Cardiac muscle cell (in vitro differentiated cells and primary cell): ENCODE measurements at regions not wholly inside any gene's neighbourhood (a gene's known extent, or its start where the extent isn't known, plus 50 kb on each side); places are given as distances from the start of the nearest gene placed in this dataset.

Experiments used
- DNase-seq, 2 donors: peaks; one replicate each; pipeline versions ENCODE4 v3.0.0 to v3.0.0-alpha.2; 2010 to 2017; ENCODE audit warnings: low read depth in 1 of 2, low spot score in 1 of 2
- H3K27ac ChIP-seq: fragments of 200-600 bp; sonication (generic); 2 replicates; pipeline ENCODE4 v1.5.1; 2016
- H3K27me3 ChIP-seq: fragments of 200-600 bp; sonication (generic); 2 replicates; pipeline ENCODE4 v1.6.0; 2016; ENCODE audit warnings: control low read depth
- H3K36me3 ChIP-seq: fragments of 200-600 bp; sonication (generic); 2 replicates; pipeline ENCODE4 v1.5.1; 2016; ENCODE audit warnings: control low read depth
- H3K4me1 ChIP-seq: fragments of 200-600 bp; sonication (generic); 2 replicates; pipeline ENCODE4 v1.8.1; 2017; ENCODE audit warnings: low read depth, mild to moderate bottlenecking, mixed run types
- H3K4me3 ChIP-seq: fragments of 200-600 bp; sonication (generic); 2 replicates; pipeline ENCODE4 v1.5.1; 2016; ENCODE audit warnings: mild to moderate bottlenecking
- H3K9me3 ChIP-seq: fragments of 200-600 bp; sonication (generic); 2 replicates; pipeline ENCODE4 v1.5.1; 2017; ENCODE audit warnings: low read depth, mild to moderate bottlenecking, control low read depth
- TF ChIP-seq, protein P1 (sequence below): IDR thresholded peaks from 2 replicates; pipeline ENCODE4 v1.5.1; 2012; ENCODE audit warnings: low read depth, mild to moderate bottlenecking, low read length

DNA sequence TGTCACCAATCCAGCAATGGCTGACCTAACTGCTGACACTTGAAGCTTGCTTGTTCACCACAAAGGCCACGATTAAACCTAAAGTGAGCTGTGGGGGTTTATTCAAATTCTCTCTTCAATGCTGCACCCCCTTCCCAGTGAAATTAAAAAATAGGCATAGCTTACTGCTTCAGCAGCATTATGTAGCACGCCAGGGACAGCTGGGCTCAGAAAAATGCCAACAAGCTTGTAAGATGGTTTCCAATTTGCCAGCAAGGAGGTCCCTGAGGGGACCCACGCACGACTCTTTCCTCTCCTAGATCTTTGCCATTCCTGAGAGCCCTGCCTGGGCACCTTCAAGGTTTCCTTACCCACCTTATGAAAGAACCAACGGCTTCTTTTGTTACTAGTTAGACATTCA lies 113.5 kb upstream of the CDH4 start:
- no peak for DNase-seq
- Histone ChIP-seq H3K9me3 (no peaks in the 10 kb centered on the region), H3K27me3 (no peaks in the 10 kb centered on the region), H3K4me3 (no peak overlapping the region), H3K27ac (no peak overlapping the region), H3K36me3 (no peaks in the 10 kb centered on the region), H3K4me1 (no peaks in the 10 kb centered on the region)
- TF ChIP-seq, protein P1, sequence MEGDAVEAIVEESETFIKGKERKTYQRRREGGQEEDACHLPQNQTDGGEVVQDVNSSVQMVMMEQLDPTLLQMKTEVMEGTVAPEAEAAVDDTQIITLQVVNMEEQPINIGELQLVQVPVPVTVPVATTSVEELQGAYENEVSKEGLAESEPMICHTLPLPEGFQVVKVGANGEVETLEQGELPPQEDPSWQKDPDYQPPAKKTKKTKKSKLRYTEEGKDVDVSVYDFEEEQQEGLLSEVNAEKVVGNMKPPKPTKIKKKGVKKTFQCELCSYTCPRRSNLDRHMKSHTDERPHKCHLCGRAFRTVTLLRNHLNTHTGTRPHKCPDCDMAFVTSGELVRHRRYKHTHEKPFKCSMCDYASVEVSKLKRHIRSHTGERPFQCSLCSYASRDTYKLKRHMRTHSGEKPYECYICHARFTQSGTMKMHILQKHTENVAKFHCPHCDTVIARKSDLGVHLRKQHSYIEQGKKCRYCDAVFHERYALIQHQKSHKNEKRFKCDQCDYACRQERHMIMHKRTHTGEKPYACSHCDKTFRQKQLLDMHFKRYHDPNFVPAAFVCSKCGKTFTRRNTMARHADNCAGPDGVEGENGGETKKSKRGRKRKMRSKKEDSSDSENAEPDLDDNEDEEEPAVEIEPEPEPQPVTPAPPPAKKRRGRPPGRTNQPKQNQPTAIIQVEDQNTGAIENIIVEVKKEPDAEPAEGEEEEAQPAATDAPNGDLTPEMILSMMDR, result no peak

DNA sequence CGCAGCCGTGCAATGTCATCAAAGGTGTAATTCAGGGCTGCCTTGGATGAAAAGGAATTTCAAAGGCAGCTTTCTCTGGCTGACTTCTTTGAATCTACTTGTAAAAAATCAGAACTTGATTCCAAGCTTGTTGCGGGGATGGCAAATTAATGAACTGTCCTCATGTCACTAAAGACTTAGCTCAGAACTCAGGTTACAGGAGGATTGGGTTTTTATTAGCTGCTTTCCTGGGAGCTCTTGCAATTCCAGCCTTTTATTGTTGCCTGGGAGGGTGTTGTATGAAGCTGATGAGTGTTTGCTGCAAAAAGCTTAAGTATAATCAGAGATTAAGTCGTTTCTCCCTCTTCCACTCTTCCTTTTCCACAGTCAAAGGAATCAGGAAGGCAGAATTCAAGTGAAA lies 113.0 kb upstream of the CDH4 start:
- Histone ChIP-seq H3K4me1 (no peaks in the 10 kb centered on the region), H3K36me3 (no peaks in the 10 kb centered on the region), H3K4me3 (no peak overlapping the region), H3K9me3 (no peaks in the 10 kb centered on the region), H3K27ac (no peak overlapping the region), H3K27me3 (no peaks in the 10 kb centered on the region)
- DNase-seq, result no peak
- TF ChIP-seq, protein P1, result no peak

DNA sequence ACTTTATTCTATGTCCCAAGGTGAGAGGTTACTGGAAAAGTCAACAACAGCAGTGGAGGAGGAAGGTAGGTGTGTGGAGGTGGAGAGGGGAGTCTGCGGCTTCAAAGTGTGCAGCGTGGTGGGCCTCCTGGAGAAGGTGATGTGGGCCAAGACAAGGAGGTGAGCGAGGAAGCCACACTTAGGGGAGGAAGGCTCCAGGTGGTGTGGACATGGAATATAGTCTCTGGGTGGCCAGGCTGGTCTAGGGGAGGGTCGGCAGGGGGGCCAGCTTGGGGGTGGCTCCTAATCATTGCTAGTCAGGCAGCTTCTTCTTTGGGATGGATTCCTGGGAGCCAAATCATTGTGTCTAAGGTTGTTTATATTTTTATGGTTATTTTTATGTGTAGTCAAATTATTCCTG lies 111.5 kb upstream of the CDH4 start:
- no peak overlapping the region for H3K27ac ChIP-seq
- no peaks in the 10 kb centered on the region for H3K36me3 ChIP-seq
- no peak overlapping the region for H3K4me3 ChIP-seq
- TF ChIP-seq, protein P1, result no peak
- DNase-seq, result no peak
- H3K4me1 ChIP-seq, result no peaks in the 10 kb centered on the region
- no peaks in the 10 kb centered on the region for H3K9me3 ChIP-seq
- H3K27me3 ChIP-seq, result no peaks in the 10 kb centered on the region

DNA sequence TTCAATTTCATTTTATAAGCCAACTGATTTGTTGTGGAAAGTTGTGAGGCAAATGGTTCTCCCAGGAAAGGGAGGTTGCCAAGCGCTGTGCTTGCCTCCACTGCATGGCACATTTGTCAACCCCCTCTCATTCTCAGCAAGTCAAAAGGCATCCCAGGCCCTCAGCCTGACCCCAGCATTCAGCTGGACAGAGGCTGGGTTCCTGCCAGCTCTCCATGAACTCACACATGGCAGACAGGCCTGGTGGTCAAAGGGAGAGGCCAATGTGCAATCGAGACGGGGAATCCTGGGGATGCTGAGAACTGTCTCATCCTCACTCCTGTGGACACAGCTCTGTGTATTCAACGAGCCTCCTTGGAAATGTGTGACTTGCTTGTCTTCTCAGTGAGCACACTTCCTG lies 106.0 kb upstream of the CDH4 start:
- Histone ChIP-seq H3K4me1 (no peaks in the 10 kb centered on the region), H3K36me3 (no peaks in the 10 kb centered on the region), H3K9me3 (no peaks in the 10 kb centered on the region), H3K27me3 (no peaks in the 10 kb centered on the region), H3K27ac (no peak overlapping the region), H3K4me3 (no peak overlapping the region)
- peak in 1 of 2 donors; percentile 23 for DNase-seq
- TF ChIP-seq, protein P1, result no peak

DNA sequence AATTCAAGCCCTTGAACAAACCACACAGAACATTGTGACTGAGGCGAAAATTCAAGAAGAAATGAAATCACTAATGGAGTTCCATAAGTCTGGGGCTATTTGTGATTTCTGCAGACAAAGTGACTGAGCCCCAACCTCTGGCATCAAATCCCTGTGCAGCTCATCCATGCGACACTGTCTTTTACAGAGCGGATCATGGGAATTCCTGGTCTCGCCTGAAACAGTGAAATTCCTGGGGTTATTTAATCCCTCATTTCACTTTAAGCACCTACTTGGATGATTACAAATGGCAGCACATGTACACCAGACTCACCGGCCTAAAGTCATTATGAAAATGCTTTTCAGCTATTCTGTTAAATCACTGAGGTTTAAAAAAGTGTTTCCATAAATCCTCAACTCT lies 102.4 kb upstream of the CDH4 start:
- H3K9me3 ChIP-seq, result no peaks in the 10 kb centered on the region
- H3K36me3 ChIP-seq, result no peaks in the 10 kb centered on the region
- no peaks in the 10 kb centered on the region for H3K4me1 ChIP-seq
- H3K4me3 ChIP-seq, result no peak overlapping the region
- no peak overlapping the region for H3K27ac ChIP-seq
- H3K27me3 ChIP-seq, result no peaks in the 10 kb centered on the region
- TF ChIP-seq, protein P1, result no peak
- no peak for DNase-seq

DNA sequence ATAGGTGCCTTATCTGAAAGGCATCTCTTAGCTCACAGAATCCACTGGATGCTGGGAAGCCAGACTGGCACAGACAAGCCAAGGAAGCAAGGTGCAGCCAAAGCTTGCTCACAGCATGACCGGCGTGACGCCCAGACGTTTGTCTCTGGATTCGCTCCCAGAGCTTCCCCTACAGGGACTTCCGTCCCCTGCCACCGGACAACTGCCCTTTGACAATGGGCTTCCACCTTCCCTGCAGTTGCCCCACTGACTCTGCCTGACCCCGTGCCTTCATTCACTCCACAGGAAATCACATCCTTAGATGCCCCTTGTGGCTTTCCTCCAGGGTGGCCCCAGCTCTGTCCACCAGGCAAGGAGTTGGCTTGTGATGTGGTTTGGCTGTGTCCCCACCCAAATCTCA lies 94.8 kb upstream of the CDH4 start:
- H3K4me3 ChIP-seq, result no peak overlapping the region
- TF ChIP-seq, protein P1, result no peak
- no peak for DNase-seq
- no peaks in the 10 kb centered on the region for H3K9me3 ChIP-seq
- no peaks in the 10 kb centered on the region for H3K27me3 ChIP-seq
- H3K36me3 ChIP-seq, result no peaks in the 10 kb centered on the region
- H3K27ac ChIP-seq, result no peak overlapping the region
- H3K4me1 ChIP-seq, result peaks cover 5% of the 10 kb centered on the region
